ENCODE measurements at regions not wholly inside any gene's neighbourhood (a gene's known extent, or its start where the extent isn't known, plus 50 kb on each side); places are given as distances from the start of the nearest gene placed in this dataset.
A peak's percentile ranks its signal among the peaks of the same experiment; 100 is the strongest.

GRCh38 chr17:31588512-31588911, 197.0 kb downstream of the RAB11FIP4 start:
- H3K36me3 ChIP-seq = no peaks in the 10 kb centered on the region
- H3K27ac ChIP-seq = no peak overlapping the region
- no peak for TF ChIP-seq CTCF (IDR thresholded peaks at IDR 0.05)
- DNase-seq (ENCODE audit: low spot score) (no peak), ATAC-seq (ENCODE audit: insufficient number of reproducible peaks, low FRiP score, low read depth) (no peak)
- no peaks in the 10 kb centered on the region for H3K27me3 ChIP-seq (replicated peaks; ENCODE audit: insufficient read depth)
- no peak overlapping the region for H3K4me3 ChIP-seq
- peaks cover 8 to 28% of the 10 kb centered on the region in 2 donors for H3K4me1 ChIP-seq (ENCODE audit: control insufficient read depth in 1 of 2, low read depth in 2 of 2)
- no peaks in the 10 kb centered on the region for H3K9me3 ChIP-seq

GRCh38 chr17:31588034-31588433, 196.6 kb downstream of the RAB11FIP4 start:
- Histone ChIP-seq H3K27me3 (replicated peaks; ENCODE audit: insufficient read depth) (no peaks in the 10 kb centered on the region), H3K4me1 (ENCODE audit: control insufficient read depth in 1 of 2, low read depth in 2 of 2) (peaks cover 8 to 28% of the 10 kb centered on the region in 2 donors), H3K27ac (peak overlapping the region in 1 of 2 donors; percentile 66), H3K4me3 (no peak overlapping the region), H3K9me3 (no peaks in the 10 kb centered on the region), H3K36me3 (no peaks in the 10 kb centered on the region)
- TF ChIP-seq CTCF (IDR thresholded peaks at IDR 0.05) = no peak
- ATAC-seq (ENCODE audit: insufficient number of reproducible peaks, low FRiP score, low read depth) (no peak), DNase-seq (ENCODE audit: low spot score) (no peak)
